ENCODE measurements at regions not wholly inside any gene's neighbourhood (a gene's known extent, or its start where the extent isn't known, plus 50 kb on each side); places are given as distances from the start of the nearest gene placed in this dataset.

GRCh38 chr6:91079969-91080368, 493.1 kb upstream of the MAP3K7 start:
- TF ChIP-seq GATA3 (IDR thresholded peaks at IDR 0.05; ENCODE audit: low read depth, low read length) = no peak
- TF ChIP-seq GATA2 (IDR thresholded peaks at IDR 0.05; ENCODE audit: low read depth, low read length) = no peak
